Mucosa of gallbladder (tissue), 1 donor: ENCODE measurements at regions not wholly inside any gene's neighbourhood (a gene's known extent, or its start where the extent isn't known, plus 50 kb on each side); places are given as distances from the start of the nearest gene placed in this dataset.
A peak's percentile ranks its signal among the peaks of the same experiment; 100 is the strongest.
"Not testable (repeated sequence)": the region's sequence is repeated elsewhere in the genome, so short reads cannot be mapped to it uniquely, and the experiment has no call there.

ENCODE experiments used
- DNase-seq: peaks from one replicate; pipeline ENCODE4 v3.0.0-alpha.2; 2020; ENCODE audit warnings: low spot score
- donor health status: DM: no; HTN: no; CAD: no.

DNA sequence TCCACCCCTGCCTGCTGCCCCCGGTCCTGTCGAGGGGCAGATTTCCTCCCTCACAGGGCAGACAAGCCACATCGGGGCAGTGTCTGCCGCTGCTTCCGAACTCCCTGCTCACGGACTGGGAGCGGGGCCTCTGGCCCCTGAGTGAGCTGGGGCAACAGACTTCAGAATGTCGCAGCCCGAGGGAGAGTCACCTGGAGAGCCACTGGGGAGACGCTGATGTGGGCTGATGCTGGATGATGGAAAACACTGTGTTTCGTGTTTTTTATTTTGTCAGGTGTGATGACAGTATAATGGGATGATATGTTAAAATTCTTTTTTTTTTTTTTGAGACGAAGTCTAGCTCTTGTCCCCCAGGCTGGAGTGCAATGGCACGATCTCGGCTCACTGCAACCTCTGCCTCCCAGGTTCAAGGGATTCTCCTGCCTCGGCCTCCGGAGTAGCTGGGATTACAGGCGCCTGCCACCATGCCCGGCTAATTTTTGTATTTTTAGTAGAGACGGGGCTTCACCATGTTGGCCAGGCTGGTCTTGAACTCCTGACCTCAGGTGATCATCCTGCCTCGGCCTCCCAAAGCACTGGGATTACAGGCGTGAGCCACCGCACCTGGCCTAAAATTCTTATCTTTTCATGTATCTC lies 52.1 kb upstream of the SEPTIN5 start:
- not testable (repeated sequence) for DNase-seq

DNA sequence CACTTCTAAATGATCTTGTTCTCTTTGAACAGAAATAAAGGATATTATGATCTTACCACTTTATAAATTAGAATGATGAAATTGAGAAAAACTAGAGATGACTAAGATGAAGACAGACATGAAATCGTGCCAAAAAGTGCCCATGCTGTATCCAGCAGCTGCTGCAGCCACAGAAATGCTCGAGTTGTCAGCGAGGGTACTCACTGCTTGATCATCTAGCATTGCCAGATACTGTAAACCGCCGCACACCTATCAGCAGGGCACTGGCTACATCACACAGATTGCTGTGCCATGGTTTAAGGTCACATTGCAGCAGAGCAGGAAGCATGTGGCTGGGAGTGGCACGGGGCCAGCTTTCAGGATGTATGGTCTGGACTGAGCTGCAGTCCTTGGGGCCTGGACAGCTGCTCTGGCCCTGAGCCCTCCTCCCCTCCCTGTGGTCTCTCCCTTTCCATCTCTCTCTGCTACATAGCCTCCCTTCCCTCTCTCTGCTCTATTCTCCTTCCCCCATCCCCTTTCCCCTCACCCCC lies 51.0 kb upstream of the SEPTIN5 start:
- peak; percentile 68 for DNase-seq

DNA sequence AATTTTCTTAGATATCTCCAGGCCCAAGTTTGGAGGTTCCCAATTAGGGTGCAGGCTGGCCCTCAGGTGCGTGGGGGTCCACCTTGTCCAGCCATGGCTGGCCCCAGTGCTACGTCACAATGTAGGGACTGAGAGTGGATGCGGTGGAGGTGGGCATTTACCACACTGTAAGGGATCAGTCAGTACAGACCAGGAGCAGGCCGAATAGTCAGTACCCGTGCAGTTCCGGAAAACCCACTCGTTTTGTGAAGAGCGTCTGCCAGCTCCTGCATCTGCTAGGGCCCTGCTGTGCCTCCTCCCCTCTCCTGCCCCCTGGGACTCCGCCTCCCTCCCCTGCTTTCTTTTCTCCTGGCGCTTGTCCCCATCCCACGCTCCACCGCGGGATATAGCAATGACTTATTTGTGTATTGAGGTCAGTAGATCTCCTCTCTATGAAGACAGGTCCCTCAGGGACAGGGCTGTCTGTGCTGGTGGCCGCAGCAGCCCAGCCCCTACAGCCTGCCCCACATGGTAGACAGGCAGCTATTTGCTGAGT lies 50.4 kb upstream of the SEPTIN5 start:
- DNase-seq = no peak

DNA sequence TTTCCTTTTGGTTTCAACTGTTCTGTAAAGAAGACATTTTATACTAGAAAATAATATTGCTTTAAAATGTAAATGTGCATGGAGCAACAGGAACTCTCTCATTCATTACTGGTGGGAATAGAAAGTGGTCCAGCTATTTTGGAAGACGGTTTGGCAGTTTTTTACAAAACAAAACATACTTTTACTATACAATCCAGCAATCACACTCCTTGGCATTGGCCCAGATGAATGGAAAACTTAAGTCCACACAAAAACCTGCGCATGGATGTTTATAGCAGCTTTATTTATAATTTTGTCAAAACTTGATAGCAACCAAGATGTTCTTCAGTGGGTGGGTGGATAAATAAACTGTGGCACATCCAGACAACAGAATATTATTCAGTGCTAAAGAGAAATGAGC lies 49.9 kb upstream of the SEPTIN5 start:
- DNase-seq = no peak
